NCI-H82 (cell line): ENCODE measurements at regions not wholly inside any gene's neighbourhood (a gene's known extent, or its start where the extent isn't known, plus 50 kb on each side); places are given as distances from the start of the nearest gene placed in this dataset.

Source experiments
- DNase-seq: peaks from one replicate; lab custom pipeline; 2025; lab: John Stamatoyannopoulos, UW

GRCh38 chr3:186411994-186412393 is 50.0 kb upstream of the DGKG start:
- DNase-seq = no peak
